ENCODE measurements at regions not wholly inside any gene's neighbourhood (a gene's known extent, or its start where the extent isn't known, plus 50 kb on each side); places are given as distances from the start of the nearest gene placed in this dataset.
"Not testable (repeated sequence)": the region's sequence is repeated elsewhere in the genome, so short reads cannot be mapped to it uniquely, and the experiment has no call there.

- not testable (repeated sequence) for H3K4me1 ChIP-seq (ENCODE audit: insufficient read depth, low read length); H3K9me3 ChIP-seq (ENCODE audit: low read length); H3K4me3 ChIP-seq (ENCODE audit: low read length); H2AFZ ChIP-seq (ENCODE audit: low read depth, low read length); H3K27me3 ChIP-seq (ENCODE audit: insufficient read depth, low read length); H3K36me3 ChIP-seq (ENCODE audit: insufficient read depth, low read length)
These were observed 488.8 kb downstream of the SIPA1L2 start for GRCh38 chr1:232141167-232141448.

- Histone ChIP-seq H3K36me3 (ENCODE audit: insufficient read depth, low read length) (no peaks in the 10 kb centered on the region), H2AFZ (ENCODE audit: low read depth, low read length) (no peak overlapping the region), H3K4me1 (ENCODE audit: insufficient read depth, low read length) (peaks cover 2% of the 10 kb centered on the region), H3K4me3 (ENCODE audit: low read length) (no peak overlapping the region), H3K9me3 (ENCODE audit: low read length) (peaks cover 2% of the 10 kb centered on the region), H3K27me3 (ENCODE audit: insufficient read depth, low read length) (no peaks in the 10 kb centered on the region)
These were observed 489.3 kb downstream of the SIPA1L2 start for GRCh38 chr1:232140419-232141166.

- peaks cover 2% of the 10 kb centered on the region for H3K9me3 ChIP-seq (ENCODE audit: low read length)
- H3K4me1 ChIP-seq (ENCODE audit: insufficient read depth, low read length), result peaks cover 4% of the 10 kb centered on the region
- H3K27me3 ChIP-seq (ENCODE audit: insufficient read depth, low read length), result no peaks in the 10 kb centered on the region
- H2AFZ ChIP-seq (ENCODE audit: low read depth, low read length), result no peak overlapping the region
- no peaks in the 10 kb centered on the region for H3K36me3 ChIP-seq (ENCODE audit: insufficient read depth, low read length)
- no peak overlapping the region for H3K4me3 ChIP-seq (ENCODE audit: low read length)
These were observed 490.5 kb downstream of the SIPA1L2 start for GRCh38 chr1:232139444-232139843.

- H3K27me3 ChIP-seq (ENCODE audit: insufficient read depth, low read length), result no peaks in the 10 kb centered on the region
- H2AFZ ChIP-seq (ENCODE audit: low read depth, low read length), result no peak overlapping the region
- H3K4me3 ChIP-seq (ENCODE audit: low read length), result no peak overlapping the region
- peaks cover 2% of the 10 kb centered on the region for H3K9me3 ChIP-seq (ENCODE audit: low read length)
- no peaks in the 10 kb centered on the region for H3K36me3 ChIP-seq (ENCODE audit: insufficient read depth, low read length)
- H3K4me1 ChIP-seq (ENCODE audit: insufficient read depth, low read length), result peaks cover 4% of the 10 kb centered on the region
These were observed 491.9 kb downstream of the SIPA1L2 start for GRCh38 chr1:232138044-232138443.

- no peaks in the 10 kb centered on the region for H3K27me3 ChIP-seq (ENCODE audit: insufficient read depth, low read length)
- H3K4me3 ChIP-seq (ENCODE audit: low read length), result no peak overlapping the region
- H2AFZ ChIP-seq (ENCODE audit: low read depth, low read length), result no peak overlapping the region
- no peaks in the 10 kb centered on the region for H3K36me3 ChIP-seq (ENCODE audit: insufficient read depth, low read length)
- peaks cover 10% of the 10 kb centered on the region for H3K4me1 ChIP-seq (ENCODE audit: insufficient read depth, low read length)
- H3K9me3 ChIP-seq (ENCODE audit: low read length), result peaks cover 2% of the 10 kb centered on the region
These were observed 492.9 kb downstream of the SIPA1L2 start for GRCh38 chr1:232137066-232137465.

GRCh38 chr1:232136136-232136535, 493.8 kb downstream of the SIPA1L2 start:
- H2AFZ ChIP-seq (ENCODE audit: low read depth, low read length), result no peak overlapping the region
- no peak overlapping the region for H3K4me3 ChIP-seq (ENCODE audit: low read length)
- no peaks in the 10 kb centered on the region for H3K36me3 ChIP-seq (ENCODE audit: insufficient read depth, low read length)
- H3K9me3 ChIP-seq (ENCODE audit: low read length), result peaks cover 2% of the 10 kb centered on the region
- H3K4me1 ChIP-seq (ENCODE audit: insufficient read depth, low read length), result peaks cover 12% of the 10 kb centered on the region
- H3K27me3 ChIP-seq (ENCODE audit: insufficient read depth, low read length), result no peaks in the 10 kb centered on the region

- Histone ChIP-seq H3K36me3 (ENCODE audit: insufficient read depth, low read length) (no peaks in the 10 kb centered on the region), H3K4me1 (ENCODE audit: insufficient read depth, low read length) (peaks cover 12% of the 10 kb centered on the region), H3K9me3 (ENCODE audit: low read length) (peaks cover 4% of the 10 kb centered on the region), H2AFZ (ENCODE audit: low read depth, low read length) (no peak overlapping the region), H3K27me3 (ENCODE audit: insufficient read depth, low read length) (no peaks in the 10 kb centered on the region), H3K4me3 (ENCODE audit: low read length) (no peak overlapping the region)
These were observed 495.6 kb downstream of the SIPA1L2 start for GRCh38 chr1:232134365-232134764.

GRCh38 chr1:232132572-232132971, 497.4 kb downstream of the SIPA1L2 start:
- H3K36me3 ChIP-seq (ENCODE audit: insufficient read depth, low read length), result no peaks in the 10 kb centered on the region
- no peak overlapping the region for H3K4me3 ChIP-seq (ENCODE audit: low read length)
- H3K4me1 ChIP-seq (ENCODE audit: insufficient read depth, low read length), result peaks cover 12% of the 10 kb centered on the region
- H2AFZ ChIP-seq (ENCODE audit: low read depth, low read length), result no peak overlapping the region
- H3K27me3 ChIP-seq (ENCODE audit: insufficient read depth, low read length), result no peaks in the 10 kb centered on the region
- peaks cover 4% of the 10 kb centered on the region for H3K9me3 ChIP-seq (ENCODE audit: low read length)

GRCh38 chr1:232131715-232132391, 498.1 kb downstream of the SIPA1L2 start:
- no peaks in the 10 kb centered on the region for H3K36me3 ChIP-seq (ENCODE audit: insufficient read depth, low read length)
- no peaks in the 10 kb centered on the region for H3K27me3 ChIP-seq (ENCODE audit: insufficient read depth, low read length)
- H3K4me1 ChIP-seq (ENCODE audit: insufficient read depth, low read length), result peaks cover 12% of the 10 kb centered on the region
- no peak overlapping the region for H3K4me3 ChIP-seq (ENCODE audit: low read length)
- H2AFZ ChIP-seq (ENCODE audit: low read depth, low read length), result no peak overlapping the region
- H3K9me3 ChIP-seq (ENCODE audit: low read length), result peaks cover 4% of the 10 kb centered on the region

GRCh38 chr1:232130815-232131480, 499.0 kb downstream of the SIPA1L2 start:
- H3K27me3 ChIP-seq (ENCODE audit: insufficient read depth, low read length), result no peaks in the 10 kb centered on the region

GRCh38 chr1:232127190-232127589, 500.6 kb downstream of the DISC1 start:
- Histone ChIP-seq H3K4me3 (ENCODE audit: low read length) (no peak overlapping the region), H2AFZ (ENCODE audit: low read depth, low read length) (no peak overlapping the region), H3K4me1 (ENCODE audit: insufficient read depth, low read length) (peaks cover 14% of the 10 kb centered on the region), H3K9me3 (ENCODE audit: low read length) (peaks cover 4% of the 10 kb centered on the region), H3K36me3 (ENCODE audit: insufficient read depth, low read length) (no peaks in the 10 kb centered on the region), H3K27me3 (ENCODE audit: insufficient read depth, low read length) (no peaks in the 10 kb centered on the region)

More at GRCh38 chr1:232130815-232131480, 499.0 kb downstream of the SIPA1L2 start:
- H2AFZ ChIP-seq (ENCODE audit: low read depth, low read length), result no peak overlapping the region
- no peak overlapping the region for H3K4me3 ChIP-seq (ENCODE audit: low read length)
- no peaks in the 10 kb centered on the region for H3K36me3 ChIP-seq (ENCODE audit: insufficient read depth, low read length)
- peaks cover 4% of the 10 kb centered on the region for H3K9me3 ChIP-seq (ENCODE audit: low read length)
- H3K4me1 ChIP-seq (ENCODE audit: insufficient read depth, low read length), result peaks cover 12% of the 10 kb centered on the region

GRCh38 chr1:232123775-232124659, 497.4 kb downstream of the DISC1 start:
- Histone ChIP-seq H3K9me3 (ENCODE audit: low read length) (no peaks in the 10 kb centered on the region), H3K4me3 (ENCODE audit: low read length) (no peak overlapping the region), H3K27me3 (ENCODE audit: insufficient read depth, low read length) (no peaks in the 10 kb centered on the region), H2AFZ (ENCODE audit: low read depth, low read length) (no peak overlapping the region), H3K4me1 (ENCODE audit: insufficient read depth, low read length) (peaks cover 11% of the 10 kb centered on the region), H3K36me3 (ENCODE audit: insufficient read depth, low read length) (no peaks in the 10 kb centered on the region)

GRCh38 chr1:232117903-232118302, 491.3 kb downstream of the DISC1 start:
- not testable (repeated sequence) for H3K9me3 ChIP-seq (ENCODE audit: low read length); H3K36me3 ChIP-seq (ENCODE audit: insufficient read depth, low read length); H3K4me1 ChIP-seq (ENCODE audit: insufficient read depth, low read length); H3K27me3 ChIP-seq (ENCODE audit: insufficient read depth, low read length); H3K4me3 ChIP-seq (ENCODE audit: low read length); H2AFZ ChIP-seq (ENCODE audit: low read depth, low read length)
